Hypothalamus (tissue), 51 donors: ENCODE measurements at regions not wholly inside any gene's neighbourhood (a gene's known extent, or its start where the extent isn't known, plus 50 kb on each side); places are given as distances from the start of the nearest gene placed in this dataset.
"Not testable (repeated sequence)": the region's sequence is repeated elsewhere in the genome, so short reads cannot be mapped to it uniquely, and the experiment has no call there.

ENCODE experiments used
- DNase-seq, 51 donors: peaks; one replicate each; lab custom pipeline; 2025; lab: John Stamatoyannopoulos, UW

- no peak for DNase-seq
These were observed 209.7 kb downstream of the DUSP10 start for GRCh38 chr1:221532071-221532773.

- no peak for DNase-seq
These were observed 200.6 kb downstream of the DUSP10 start for GRCh38 chr1:221541296-221541695.

DNA sequence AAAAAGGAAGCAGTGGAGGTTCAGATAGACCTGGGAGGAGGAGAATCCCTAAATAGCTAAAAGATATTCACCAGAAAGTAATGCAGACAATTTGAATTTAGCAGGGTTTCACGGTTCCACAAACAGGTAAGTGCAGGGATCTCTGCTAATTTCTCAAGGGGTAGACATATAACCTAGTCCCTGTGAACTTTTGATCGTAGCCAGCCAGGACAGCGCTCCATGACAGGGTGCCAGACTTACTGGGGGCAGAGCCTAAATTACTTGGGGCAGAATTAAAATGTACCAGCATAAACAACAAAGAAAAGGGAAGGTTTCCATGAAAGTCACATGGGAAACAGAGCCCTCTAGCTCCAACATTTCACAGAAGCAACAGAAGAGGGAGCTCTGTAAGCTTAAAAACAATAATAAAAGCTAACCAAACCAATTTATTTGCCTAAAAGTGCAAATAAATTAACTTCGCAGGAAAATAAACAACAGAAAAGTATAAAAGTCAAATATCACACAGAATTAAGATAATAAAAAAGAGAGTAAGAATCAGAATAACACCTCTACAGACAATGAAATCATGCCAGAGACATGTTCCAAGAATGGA lies 198.3 kb downstream of the DUSP10 start:
- DNase-seq: peak in 3 of 51 donors; percentile 2 to 16 (median 5)

- DNase-seq: no peak
These were observed 192.9 kb downstream of the DUSP10 start for GRCh38 chr1:221548942-221549341.

DNA sequence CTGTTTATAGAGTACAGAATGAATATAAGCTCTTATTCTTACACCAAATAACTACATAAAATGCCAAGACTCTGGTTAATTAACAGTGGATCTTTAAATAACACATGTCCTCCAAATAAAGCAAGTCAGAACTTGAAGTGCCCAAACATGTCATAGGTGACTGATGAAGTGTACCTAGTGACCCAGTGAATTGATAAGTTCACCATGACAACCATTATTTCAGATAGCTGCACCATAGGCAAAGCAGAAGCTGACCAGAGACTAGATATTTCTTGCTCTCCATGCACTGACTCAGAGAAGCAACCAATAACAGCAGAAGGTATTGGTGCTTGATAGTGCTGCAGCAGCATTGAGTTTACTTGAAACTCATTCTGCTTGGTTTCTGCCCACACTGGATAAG lies 192.1 kb downstream of the DUSP10 start:
- no peak for DNase-seq

- not testable (repeated sequence) for DNase-seq
These were observed 189.1 kb downstream of the DUSP10 start for GRCh38 chr1:221552792-221553191.

DNA sequence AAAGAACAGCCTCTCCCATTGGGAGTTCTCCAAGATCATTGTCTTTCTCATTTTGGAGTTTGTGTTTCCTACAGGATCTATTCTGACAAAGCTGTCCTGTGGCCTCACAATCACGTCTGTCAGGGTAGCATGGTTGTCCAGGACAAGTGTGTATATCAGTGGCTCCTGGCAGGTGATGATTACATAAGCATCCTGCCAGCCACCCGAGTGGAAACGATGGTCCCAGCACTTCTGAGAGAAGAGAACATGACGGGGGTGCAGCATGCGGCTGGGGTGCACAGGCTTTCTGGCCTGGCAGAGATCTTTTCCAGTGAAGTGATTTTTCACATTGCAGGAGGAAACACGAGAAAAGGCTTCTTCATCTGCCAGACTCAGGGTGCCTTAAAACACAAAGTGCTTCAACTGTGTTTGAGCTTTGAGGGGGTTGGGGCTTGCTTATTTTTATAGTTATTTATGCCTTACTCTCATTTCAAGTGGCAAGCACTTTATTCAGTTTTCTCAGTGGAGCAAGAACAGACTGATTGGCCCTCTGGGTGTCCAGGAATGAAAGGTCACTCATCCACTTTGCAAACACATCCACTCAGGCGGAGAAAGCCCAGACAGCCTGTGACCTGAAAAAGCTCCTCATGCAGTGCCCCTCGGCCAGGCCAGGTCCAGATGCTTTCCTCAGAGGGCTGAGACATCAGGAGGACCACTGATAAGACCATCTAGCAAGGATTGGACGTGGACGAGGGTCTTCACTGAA lies 186.0 kb downstream of the DUSP10 start:
- DNase-seq: no peak

DNA sequence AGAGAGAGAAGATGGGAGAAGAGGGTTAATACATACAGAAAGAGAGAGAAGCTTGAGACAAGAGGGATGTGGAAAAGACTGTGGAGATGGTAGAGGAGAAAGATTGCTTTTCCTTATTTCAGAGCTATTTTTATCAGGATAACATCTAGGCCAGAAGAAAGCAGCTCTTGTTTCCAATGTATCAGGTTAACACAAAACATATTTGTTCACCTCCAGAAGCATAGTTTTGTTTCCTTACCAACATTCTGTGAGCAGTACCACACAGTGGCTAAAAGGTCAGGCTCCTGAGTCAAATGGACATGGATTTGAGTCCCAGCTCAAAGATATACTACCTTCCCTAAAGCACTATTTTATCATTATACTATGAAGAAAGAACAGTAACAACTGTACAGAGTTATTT lies 185.5 kb downstream of the DUSP10 start:
- no peak for DNase-seq

DNA sequence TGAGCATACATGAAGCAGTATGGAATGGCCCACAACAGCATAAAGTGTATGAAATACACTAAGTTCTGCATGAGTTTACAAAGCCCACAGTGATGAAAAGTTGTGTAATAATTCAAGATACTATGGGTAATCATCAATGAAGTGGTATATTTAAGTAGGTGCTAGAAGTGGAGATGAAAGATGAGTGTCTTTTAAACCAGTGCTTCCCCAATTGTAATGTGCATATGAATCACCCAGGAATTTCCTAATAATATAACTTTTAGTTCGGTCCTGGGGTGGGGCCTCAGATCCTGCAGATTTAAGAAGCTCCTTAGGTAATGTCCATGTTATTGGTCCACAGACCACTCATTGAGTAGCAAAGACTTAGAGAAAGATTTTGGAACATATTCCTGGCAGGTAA lies 184.9 kb downstream of the DUSP10 start:
- DNase-seq: no peak

DNA sequence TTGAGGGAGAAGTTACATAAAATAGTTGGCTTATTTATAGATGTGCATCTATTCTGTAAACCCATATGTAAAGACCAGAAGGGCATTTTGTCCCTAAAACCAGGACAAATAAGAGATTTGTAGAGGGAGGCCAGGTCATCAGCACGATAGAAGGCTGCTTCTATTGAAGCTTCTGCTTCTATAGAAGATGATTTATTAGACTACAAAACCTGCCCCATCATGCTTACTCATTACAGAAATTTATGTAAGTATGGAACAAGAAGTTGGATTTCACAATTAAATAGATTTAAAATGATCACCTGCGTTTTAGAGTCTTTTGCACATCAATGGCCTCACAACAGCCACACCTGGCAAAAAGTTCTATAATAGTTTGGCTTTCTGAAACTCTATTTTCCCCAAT lies 183.5 kb downstream of the DUSP10 start:
- DNase-seq: no peak

DNA sequence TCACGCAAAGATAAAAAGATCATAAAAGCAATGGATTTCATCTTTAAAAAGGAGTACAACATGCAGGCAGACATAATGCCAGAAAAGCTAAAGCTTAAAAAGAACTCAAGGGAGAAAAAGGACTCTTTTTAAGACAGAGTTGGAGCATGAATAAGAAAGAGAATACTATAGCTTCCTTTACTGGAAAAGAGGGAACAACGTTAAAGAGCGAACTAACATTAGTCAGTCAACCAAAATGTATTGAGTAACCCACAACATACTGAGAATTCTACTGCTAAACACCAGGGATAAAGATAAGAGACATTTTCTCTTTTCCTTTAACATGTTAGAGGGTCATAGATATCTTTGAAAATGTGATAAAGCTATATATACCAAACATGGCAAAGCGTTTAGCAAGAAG lies 182.0 kb downstream of the DUSP10 start:
- no peak for DNase-seq

DNA sequence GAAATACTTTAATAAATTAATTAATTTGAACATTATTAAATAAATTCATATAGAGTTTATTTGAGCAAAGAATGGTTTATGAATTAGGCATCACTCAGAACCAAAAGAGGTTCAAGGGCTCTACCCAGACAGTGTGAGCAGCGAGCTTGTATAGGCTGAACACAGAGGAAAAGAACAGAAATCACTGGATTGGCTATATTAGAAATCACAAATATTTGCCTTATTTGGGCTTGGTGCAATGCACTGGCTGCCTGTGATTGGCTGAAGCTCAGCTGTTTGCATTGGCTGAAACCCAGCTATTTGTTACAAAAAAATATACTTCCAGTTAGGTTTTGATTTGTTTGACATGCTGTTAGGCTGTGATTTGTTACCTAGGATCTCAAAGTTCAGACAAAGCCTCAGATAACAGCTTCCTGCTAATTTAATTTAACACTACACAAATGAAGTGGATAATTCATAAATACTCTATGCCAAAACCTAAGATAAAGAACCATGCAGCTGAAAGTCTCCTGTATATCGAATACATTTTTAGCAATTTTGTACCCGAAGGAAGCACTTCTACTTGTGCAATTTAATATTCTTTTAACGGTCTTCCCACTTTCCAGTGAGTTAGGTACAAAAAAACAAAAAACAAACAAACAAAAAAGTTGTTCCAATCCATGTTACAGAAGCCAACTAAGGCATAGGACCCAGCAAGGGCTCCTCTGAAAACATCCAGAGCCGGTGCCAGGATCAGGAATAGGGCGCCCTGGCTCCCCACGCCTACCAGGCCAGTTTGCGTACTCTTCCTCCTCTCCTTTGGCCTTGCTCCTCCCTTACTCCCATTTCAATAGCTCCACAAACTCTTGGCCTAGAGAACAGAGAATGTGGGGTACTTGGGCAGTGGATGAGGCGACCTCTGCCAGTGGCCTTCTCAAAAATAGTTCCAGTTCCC lies 179.1 kb downstream of the DUSP10 start:
- DNase-seq: no peak

GRCh38 chr1:221563476-221563921 lies 178.4 kb downstream of the DUSP10 start:
- DNase-seq: no peak

DNA sequence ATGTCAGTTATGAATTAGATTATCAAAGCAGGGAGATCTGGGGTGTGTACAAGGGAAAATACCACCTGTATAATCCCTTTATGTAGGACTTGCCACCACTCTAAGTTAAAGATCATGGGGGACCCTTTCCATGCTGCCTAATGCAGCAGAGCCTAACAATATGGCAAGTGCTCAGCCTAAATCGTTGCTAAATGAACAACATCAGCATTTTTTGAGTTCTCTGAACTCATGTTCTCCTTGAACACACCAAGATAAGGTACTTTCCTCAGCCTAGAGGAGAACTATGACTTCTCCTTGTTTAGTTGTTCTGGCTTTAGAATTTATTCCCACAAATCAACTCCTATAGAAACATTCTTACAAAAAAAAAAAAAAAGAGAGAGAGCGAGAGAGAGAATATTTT lies 177.0 kb downstream of the DUSP10 start:
- DNase-seq: no peak

DNA sequence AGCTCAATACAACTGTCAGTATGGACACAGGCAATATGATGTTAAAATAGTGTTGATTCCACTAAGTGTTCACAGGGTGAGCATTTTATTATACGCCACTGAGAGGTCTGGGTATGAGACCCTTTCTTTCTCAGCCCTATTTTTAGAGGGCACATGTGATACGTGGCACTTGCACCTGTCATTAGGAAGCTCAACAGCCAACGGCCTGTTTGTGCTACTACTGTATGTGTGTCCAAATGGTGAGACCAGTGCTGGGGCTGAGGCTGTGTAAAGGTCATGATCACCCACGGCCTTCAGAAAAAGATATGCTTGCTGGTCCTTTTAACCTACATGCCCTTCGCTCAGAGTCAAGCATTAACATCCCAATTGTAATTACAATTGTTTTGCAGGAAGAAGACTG lies 176.2 kb downstream of the DUSP10 start:
- DNase-seq: no peak

GRCh38 chr1:221567859-221568507 lies 173.9 kb downstream of the DUSP10 start:
- no peak for DNase-seq

GRCh38 chr1:221573756-221574155 lies 168.1 kb downstream of the DUSP10 start:
- DNase-seq: no peak

GRCh38 chr1:221574529-221574928 lies 167.4 kb downstream of the DUSP10 start:
- DNase-seq: no peak

DNA sequence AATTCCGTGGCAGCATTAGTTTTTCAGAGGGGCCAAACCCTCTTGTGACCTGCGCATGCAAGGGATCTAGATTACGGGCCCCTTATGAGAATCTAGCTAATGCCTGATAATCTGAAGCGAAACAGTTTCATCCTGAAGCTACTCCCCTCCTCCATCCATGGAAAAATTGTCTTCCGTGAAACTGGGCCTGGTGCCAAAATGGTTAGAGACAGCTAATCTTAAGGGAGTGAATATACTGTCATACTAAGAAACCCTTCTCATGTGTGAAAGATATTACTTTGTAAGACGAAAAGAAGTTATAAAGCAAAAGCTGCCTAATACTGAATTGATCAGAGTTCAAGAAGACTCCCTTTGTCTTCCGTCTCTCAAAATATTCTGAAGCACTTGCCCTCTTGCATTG lies 166.3 kb downstream of the DUSP10 start:
- no peak for DNase-seq

DNA sequence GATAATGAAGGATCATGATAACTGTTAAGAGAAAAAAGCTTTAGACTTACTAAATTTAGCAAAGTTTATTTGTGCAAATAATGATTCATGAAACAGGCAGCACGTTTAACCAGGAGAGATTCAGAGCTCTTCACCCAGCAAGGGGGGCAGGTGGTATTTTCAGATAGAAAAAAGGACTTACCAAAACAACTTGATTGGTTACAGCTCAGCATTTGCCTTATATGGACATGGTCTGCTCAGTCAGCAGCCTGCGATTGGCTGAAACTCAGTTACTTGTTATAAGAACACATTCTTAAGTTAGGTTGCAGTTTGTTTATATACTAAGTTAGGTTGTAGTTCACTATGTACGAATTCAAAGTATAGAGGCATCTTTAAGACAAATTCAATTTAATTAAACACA lies 165.6 kb downstream of the DUSP10 start:
- DNase-seq: no peak
